Pancreas (tissue), 10 donors: ENCODE measurements at regions not wholly inside any gene's neighbourhood (a gene's known extent, or its start where the extent isn't known, plus 50 kb on each side); places are given as distances from the start of the nearest gene placed in this dataset.

ENCODE experiments used
- ATAC-seq, 4 donors: fragments of 200-7000 bp; cut with Tn5 transposase; one replicate each; pipeline versions ENCODE4 v1.8.0 to v1.9.1; 2020; ENCODE audit warnings: mild to moderate bottlenecking in 4 of 4, moderate library complexity in 4 of 4
- DNase-seq, 6 donors: peaks; one replicate each; pipeline ENCODE4 v3.0.0-alpha.2; 2020
- FAIRE-seq: peaks from 2 replicates; lab custom pipeline; 2012; peaks lifted over from hg19 to GRCh38; lab: Jason Lieb, UNC
- H3K27ac ChIP-seq, 4 donors: fragments of 200-600 bp; sonication (generic); 1 replicate in 3 of 4; 2 replicates in 1 of 4; pipeline versions ENCODE4 v1.5.0 to v1.8.0; 2020
- H3K27me3 ChIP-seq, 4 donors: fragments of 200-600 bp; one replicate each; pipeline ENCODE4 v1.8.0; 2021
- H3K36me3 ChIP-seq, 3 donors: fragments of 200-600 bp; sonication (generic) in 1 of 3; one replicate each; pipeline versions ENCODE4 v1.5.0 to v1.8.0; 2020 to 2021
- H3K4me1 ChIP-seq, 3 donors: fragments of 200-600 bp; one replicate each; pipeline ENCODE4 v1.8.0; 2021
- H3K4me3 ChIP-seq, 4 donors: fragments of 200-600 bp; sonication (generic) in 2 of 4; one replicate each; pipeline versions ENCODE4 v1.5.0 to v1.8.0; 2020 to 2021
- H3K9me3 ChIP-seq, 4 donors: fragments of 200-600 bp; one replicate each; pipeline ENCODE4 v1.8.0; 2021
- WGBS, 2 donors: extraction: QIAGEN DNeasy Blood & Tissue Kit; methylation state at CpG; one replicate each; pipeline ENCODE4 v1.1.7; 2013; 5-methylcytosine and 5-hydroxymethylcytosine counted together
- intact Hi-C, 3 donors: fragments of 100-400 bp; cut with DNase I; formaldehyde crosslinking; loops; one replicate each; pipeline versions ENCODE4 v1.11.1 to v1.14.2; 2022
- TF ChIP-seq, protein P1 (sequence below), 4 donors: fragments of 200-600 bp; sonication (generic) in 3 of 4; IDR thresholded peaks; one replicate each; pipeline versions ENCODE4 v1.5.0 to v1.8.0; 2021; ENCODE audit warnings: antibody characterized with exemption in 4 of 4
- donor health status: healthy with polysubstance abuse.
- donor health status: DM: no; HTN: no; CAD: no; lungs with moderate emphysema.
- donor health status: DM: no; HTN: no; CAD: no.
- donor health status: control.
- donor health status: control.
- donor health status: Bipolar disorder and iron deficiency.
- donor health status: DM: yes; HTN: yes; CAD: no.
- donor health status: DM: no; HTN: no; CAD: no.
- donor health status: DM: no; HTN: no; CAD: no.
- donor health status: DM: yes; HTN: yes; CAD: no.

DNA sequence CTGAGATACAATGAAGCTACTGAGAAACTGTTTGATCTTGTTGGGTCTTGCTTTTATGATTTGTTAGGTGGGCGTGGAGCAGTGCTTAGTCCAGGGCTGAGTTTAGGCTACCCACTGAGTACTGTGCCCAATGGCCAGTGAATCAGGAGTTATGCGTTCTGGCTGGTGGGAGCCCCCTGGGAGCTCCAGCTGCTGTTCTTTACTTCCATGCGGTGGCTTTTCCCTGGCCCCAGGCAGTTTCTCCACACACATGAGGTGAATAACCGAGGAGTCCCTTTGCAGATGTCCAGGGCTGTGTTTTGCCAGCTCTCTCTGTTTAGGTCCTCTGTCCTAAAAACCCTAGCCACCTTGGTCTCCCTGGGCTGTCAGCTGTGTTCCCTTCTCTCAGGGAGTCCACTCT lies 106.5 kb downstream of the KLF13 start:
- TF ChIP-seq, protein P1, sequence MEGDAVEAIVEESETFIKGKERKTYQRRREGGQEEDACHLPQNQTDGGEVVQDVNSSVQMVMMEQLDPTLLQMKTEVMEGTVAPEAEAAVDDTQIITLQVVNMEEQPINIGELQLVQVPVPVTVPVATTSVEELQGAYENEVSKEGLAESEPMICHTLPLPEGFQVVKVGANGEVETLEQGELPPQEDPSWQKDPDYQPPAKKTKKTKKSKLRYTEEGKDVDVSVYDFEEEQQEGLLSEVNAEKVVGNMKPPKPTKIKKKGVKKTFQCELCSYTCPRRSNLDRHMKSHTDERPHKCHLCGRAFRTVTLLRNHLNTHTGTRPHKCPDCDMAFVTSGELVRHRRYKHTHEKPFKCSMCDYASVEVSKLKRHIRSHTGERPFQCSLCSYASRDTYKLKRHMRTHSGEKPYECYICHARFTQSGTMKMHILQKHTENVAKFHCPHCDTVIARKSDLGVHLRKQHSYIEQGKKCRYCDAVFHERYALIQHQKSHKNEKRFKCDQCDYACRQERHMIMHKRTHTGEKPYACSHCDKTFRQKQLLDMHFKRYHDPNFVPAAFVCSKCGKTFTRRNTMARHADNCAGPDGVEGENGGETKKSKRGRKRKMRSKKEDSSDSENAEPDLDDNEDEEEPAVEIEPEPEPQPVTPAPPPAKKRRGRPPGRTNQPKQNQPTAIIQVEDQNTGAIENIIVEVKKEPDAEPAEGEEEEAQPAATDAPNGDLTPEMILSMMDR (IDR thresholded peaks at IDR 0.05), result no peak
- no peak for FAIRE-seq
- H3K36me3 ChIP-seq, result no peaks in the 10 kb centered on the region
- no peak overlapping the region for H3K4me3 ChIP-seq
- WGBS, 2 donors, result 83 to 86% methylated on average over 4 of the region's 4 CpGs
- H3K4me1 ChIP-seq, result peaks cover 0 to 6% (median 5%) of the 10 kb centered on the region in 3 donors
- no peaks in the 10 kb centered on the region for H3K9me3 ChIP-seq
- no peak overlapping the region for H3K27ac ChIP-seq
- no peak for DNase-seq
- intact Hi-C loops, result loop anchor here in 1 of 3 donors (5.0 kb wide), 1 partner anchor 216 kb away; no protein-coding TSS in a partner anchor
- ATAC-seq, result no peak
- H3K27me3 ChIP-seq, result no peaks in the 10 kb centered on the region

DNA sequence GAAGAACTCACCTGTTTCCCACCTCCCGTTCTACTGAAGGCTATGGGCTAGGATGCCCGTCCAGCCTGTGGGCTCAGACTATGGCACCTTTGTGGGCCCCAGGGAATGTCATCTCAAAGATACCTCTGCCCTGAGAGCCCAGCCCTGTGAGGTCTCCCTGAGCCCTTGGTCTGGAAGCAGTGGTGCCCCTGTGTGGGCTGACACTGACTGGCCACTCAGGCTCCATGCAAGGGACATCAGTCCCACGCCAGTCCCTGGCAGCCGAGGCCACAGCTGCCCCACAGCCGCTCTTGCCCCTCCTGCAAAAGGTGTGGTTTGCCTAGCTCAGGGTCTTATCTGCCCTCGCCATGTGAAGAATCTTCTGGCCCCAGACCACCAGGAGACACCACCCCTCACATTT lies 106.9 kb downstream of the KLF13 start:
- no peak overlapping the region for H3K4me3 ChIP-seq
- no peaks in the 10 kb centered on the region for H3K36me3 ChIP-seq
- H3K4me1 ChIP-seq, result peaks cover 0 to 6% (median 5%) of the 10 kb centered on the region in 3 donors
- intact Hi-C loops, result loop anchor here in 1 of 3 donors (5.0 kb wide), 1 partner anchor 216 kb away; no protein-coding TSS in a partner anchor
- TF ChIP-seq, protein P1 (IDR thresholded peaks at IDR 0.05), result no peak
- ATAC-seq (no peak), FAIRE-seq (no peak), DNase-seq (no peak)
- no peaks in the 10 kb centered on the region for H3K27me3 ChIP-seq
- no peak overlapping the region for H3K27ac ChIP-seq
- H3K9me3 ChIP-seq, result no peaks in the 10 kb centered on the region
- WGBS, 2 donors, result 86 to 87% methylated on average over 6 of the region's 6 CpGs

DNA sequence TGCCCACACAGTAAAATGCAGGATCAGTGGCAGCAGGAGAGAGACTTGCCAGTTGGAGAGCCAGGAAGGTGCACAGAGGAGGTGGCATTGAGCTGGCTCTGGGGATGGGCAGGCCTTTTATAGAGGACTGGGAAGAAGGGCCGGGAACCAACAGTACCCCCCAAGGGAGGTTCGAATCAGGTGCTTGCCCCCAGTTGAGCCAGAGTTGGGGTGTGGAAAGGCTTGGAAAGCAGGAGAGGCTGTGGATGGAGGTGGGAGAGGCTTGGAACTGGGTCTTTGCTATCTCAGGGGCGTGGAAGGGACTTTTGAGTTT lies 107.6 kb downstream of the KLF13 start:
- H3K36me3 ChIP-seq, result no peaks in the 10 kb centered on the region
- WGBS, 2 donors, result 81 to 91% methylated on average over 3 of the region's 3 CpGs
- intact Hi-C loops, result loop anchor here in 1 of 3 donors (5.0 kb wide), 1 partner anchor 217 kb away; no protein-coding TSS in a partner anchor
- no peak overlapping the region for H3K4me3 ChIP-seq
- TF ChIP-seq, protein P1 (IDR thresholded peaks at IDR 0.05), result no peak
- no peak for DNase-seq
- no peak for FAIRE-seq
- peak overlapping the region in 2 of 4 donors; percentile 63 to 68 for H3K27ac ChIP-seq
- no peaks in the 10 kb centered on the region for H3K27me3 ChIP-seq
- no peak for ATAC-seq
- peaks cover 0 to 6% (median 5%) of the 10 kb centered on the region in 3 donors for H3K4me1 ChIP-seq
- H3K9me3 ChIP-seq, result no peaks in the 10 kb centered on the region

DNA sequence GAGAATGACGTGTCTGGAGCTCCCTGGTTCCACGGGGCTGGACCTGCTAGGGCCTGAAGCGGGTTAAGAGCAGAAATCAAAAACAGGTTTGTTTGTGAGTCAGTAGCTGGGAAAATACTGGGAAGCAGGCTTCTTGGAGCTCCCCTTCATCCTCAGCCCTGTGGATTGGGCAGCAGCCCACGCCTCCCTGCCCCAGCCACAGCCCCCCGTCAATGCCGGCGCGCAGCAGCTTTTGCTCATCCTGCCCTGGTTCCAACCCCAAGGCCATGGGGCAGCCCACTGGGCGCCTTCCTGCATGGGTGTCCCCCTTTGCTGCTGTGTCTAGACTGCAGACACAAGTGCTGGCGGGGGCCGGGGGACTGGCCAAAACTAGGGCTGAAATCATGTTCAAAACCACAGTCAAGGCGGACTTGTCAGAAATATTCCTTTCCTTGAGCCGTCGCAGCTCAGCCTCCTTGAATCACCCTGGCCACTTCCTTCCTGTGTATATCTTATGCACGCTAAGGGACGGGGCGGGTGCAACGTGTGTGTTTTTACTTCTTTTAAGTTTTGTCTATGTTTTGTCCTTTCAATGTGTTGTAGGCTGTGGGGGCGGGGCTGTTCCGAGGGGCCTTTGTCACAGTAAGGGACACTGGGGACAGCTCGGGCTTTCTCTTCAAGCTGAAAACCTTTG lies 108.1 kb downstream of the KLF13 start:
- H3K27ac ChIP-seq, result peak overlapping the region in 3 of 4 donors; percentile 31 to 68 (median 63)
- ATAC-seq (peak in 3 of 4 donors; percentile 44 to 66 (median 56)), DNase-seq (no peak), FAIRE-seq (no peak)
- 69% methylated on average over 21 of the region's 21 CpGs for WGBS, 2 donors
- H3K4me3 ChIP-seq, result peak overlapping the region in 1 of 4 donors; percentile 23
- no peaks in the 10 kb centered on the region for H3K9me3 ChIP-seq
- H3K27me3 ChIP-seq, result no peaks in the 10 kb centered on the region
- H3K4me1 ChIP-seq, result peaks cover 0 to 6% (median 5%) of the 10 kb centered on the region in 3 donors
- intact Hi-C loops, result loop anchor here in 1 of 3 donors (5.0 kb wide), 2 partner anchors 48 to 217 kb away; no protein-coding TSS in a partner anchor
- TF ChIP-seq, protein P1 (IDR thresholded peaks at IDR 0.05), result no peak
- H3K36me3 ChIP-seq, result no peaks in the 10 kb centered on the region
